GM19035 (cell line): ENCODE measurements at regions not wholly inside any gene's neighbourhood (a gene's known extent, or its start where the extent isn't known, plus 50 kb on each side); places are given as distances from the start of the nearest gene placed in this dataset.
"Not testable (repeated sequence)": the region's sequence is repeated elsewhere in the genome, so short reads cannot be mapped to it uniquely, and the experiment has no call there.

Experiments used
- ATAC-seq: cut with Tn5 transposase; IDR thresholded peaks from one replicate; pipeline ENCODE4 v1.9.1; 2021; ENCODE audit not compliant: unreplicated experiment

GRCh38 chr13:70339738-70340137 is 231.5 kb upstream of the KLHL1 start:
- ATAC-seq: no peak

GRCh38 chr13:70338609-70339008 is 230.4 kb upstream of the KLHL1 start:
- ATAC-seq: no peak

GRCh38 chr13:70336866-70337265 is 228.6 kb upstream of the KLHL1 start:
- no peak for ATAC-seq

GRCh38 chr13:70333752-70334151 is 225.5 kb upstream of the KLHL1 start:
- ATAC-seq: no peak

GRCh38 chr13:70330697-70331361 is 222.6 kb upstream of the KLHL1 start:
- ATAC-seq: no peak

- no peak for ATAC-seq
Observed at GRCh38 chr13:70324519-70324918, 216.3 kb upstream of the KLHL1 start.

GRCh38 chr13:70311191-70311590 is 202.9 kb upstream of the KLHL1 start:
- ATAC-seq: no peak

GRCh38 chr13:70310396-70311119 is 202.3 kb upstream of the KLHL1 start:
- no peak for ATAC-seq

GRCh38 chr13:70297189-70297616 is 189.0 kb upstream of the KLHL1 start:
- no peak for ATAC-seq

- no peak for ATAC-seq
Observed at GRCh38 chr13:70284371-70284770, 176.1 kb upstream of the KLHL1 start.

- ATAC-seq: no peak
Observed at GRCh38 chr13:70275841-70276240, 167.6 kb upstream of the KLHL1 start.

- ATAC-seq: no peak
Observed at GRCh38 chr13:70255406-70255991, 147.2 kb upstream of the KLHL1 start.

GRCh38 chr13:70253834-70254233 is 145.6 kb upstream of the KLHL1 start:
- ATAC-seq: no peak

- no peak for ATAC-seq
Observed at GRCh38 chr13:70253411-70253810, 145.2 kb upstream of the KLHL1 start.

GRCh38 chr13:70249332-70250064 is 141.2 kb upstream of the KLHL1 start:
- ATAC-seq: no peak

- ATAC-seq: no peak
Observed at GRCh38 chr13:70237131-70237530, 128.9 kb upstream of the KLHL1 start.

- no peak for ATAC-seq
Observed at GRCh38 chr13:70235565-70235964, 127.3 kb upstream of the KLHL1 start.

- ATAC-seq: no peak
Observed at GRCh38 chr13:70223911-70224310, 115.7 kb upstream of the KLHL1 start.

- no peak for ATAC-seq
Observed at GRCh38 chr13:70222926-70223325, 114.7 kb upstream of the KLHL1 start.

GRCh38 chr13:70218618-70219017 is 110.4 kb upstream of the KLHL1 start:
- ATAC-seq: no peak

- not testable (repeated sequence) for ATAC-seq
Observed at GRCh38 chr13:70208968-70209367, 100.7 kb upstream of the KLHL1 start.

- ATAC-seq: no peak
Observed at GRCh38 chr13:70206671-70207070, 98.4 kb upstream of the KLHL1 start.
